ENCODE measurements at regions not wholly inside any gene's neighbourhood (a gene's known extent, or its start where the extent isn't known, plus 50 kb on each side); places are given as distances from the start of the nearest gene placed in this dataset.

DNA sequence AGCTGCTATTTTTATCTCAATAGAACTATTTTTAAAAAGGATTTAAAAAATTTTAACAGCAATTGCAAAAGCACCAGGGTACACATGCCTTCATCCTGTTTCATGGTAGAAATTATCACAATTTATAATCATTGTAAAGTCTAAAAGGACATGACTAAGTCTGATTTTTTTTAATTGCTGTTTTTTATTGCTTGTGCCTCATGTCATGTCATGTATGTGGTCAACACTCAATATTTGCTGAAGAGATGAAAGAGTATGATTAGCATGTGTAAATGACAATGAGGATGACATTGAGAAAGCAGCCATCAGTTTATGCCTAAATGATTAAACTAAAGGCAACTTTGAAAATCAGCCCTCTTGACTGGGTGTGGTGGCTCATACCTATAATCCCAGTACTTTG lies 74.8 kb downstream of the GPR37 start:
- TF ChIP-seq POLR2AphosphoS5 (IDR thresholded peaks at IDR 0.05; ENCODE audit: insufficient read depth in 1 of 2, low read depth in 1 of 2) = no peak
- TF ChIP-seq, protein P1, sequence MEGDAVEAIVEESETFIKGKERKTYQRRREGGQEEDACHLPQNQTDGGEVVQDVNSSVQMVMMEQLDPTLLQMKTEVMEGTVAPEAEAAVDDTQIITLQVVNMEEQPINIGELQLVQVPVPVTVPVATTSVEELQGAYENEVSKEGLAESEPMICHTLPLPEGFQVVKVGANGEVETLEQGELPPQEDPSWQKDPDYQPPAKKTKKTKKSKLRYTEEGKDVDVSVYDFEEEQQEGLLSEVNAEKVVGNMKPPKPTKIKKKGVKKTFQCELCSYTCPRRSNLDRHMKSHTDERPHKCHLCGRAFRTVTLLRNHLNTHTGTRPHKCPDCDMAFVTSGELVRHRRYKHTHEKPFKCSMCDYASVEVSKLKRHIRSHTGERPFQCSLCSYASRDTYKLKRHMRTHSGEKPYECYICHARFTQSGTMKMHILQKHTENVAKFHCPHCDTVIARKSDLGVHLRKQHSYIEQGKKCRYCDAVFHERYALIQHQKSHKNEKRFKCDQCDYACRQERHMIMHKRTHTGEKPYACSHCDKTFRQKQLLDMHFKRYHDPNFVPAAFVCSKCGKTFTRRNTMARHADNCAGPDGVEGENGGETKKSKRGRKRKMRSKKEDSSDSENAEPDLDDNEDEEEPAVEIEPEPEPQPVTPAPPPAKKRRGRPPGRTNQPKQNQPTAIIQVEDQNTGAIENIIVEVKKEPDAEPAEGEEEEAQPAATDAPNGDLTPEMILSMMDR (IDR thresholded peaks at IDR 0.05) = no peak
- no peak for TF ChIP-seq POLR2A (IDR thresholded peaks at IDR 0.05)

Data from vagina (tissue), 2 donors.